HG02678 (cell line): ENCODE measurements at regions not wholly inside any gene's neighbourhood (a gene's known extent, or its start where the extent isn't known, plus 50 kb on each side); places are given as distances from the start of the nearest gene placed in this dataset.
A peak's percentile ranks its signal among the peaks of the same experiment; 100 is the strongest.
"Not testable (repeated sequence)": the region's sequence is repeated elsewhere in the genome, so short reads cannot be mapped to it uniquely, and the experiment has no call there.

Experiments used
- ATAC-seq: cut with Tn5 transposase; IDR thresholded peaks from one replicate; pipeline ENCODE4 v1.9.1; 2021; ENCODE audit warnings: mild to moderate bottlenecking, moderate library complexity; ENCODE audit not compliant: unreplicated experiment

- peak; percentile 45 for ATAC-seq
Observed at GRCh38 chr6:154921482-154921881, 73.6 kb upstream of the TIAM2 start.

GRCh38 chr6:154923199-154923869 lies 71.8 kb upstream of the TIAM2 start:
- no peak for ATAC-seq

- ATAC-seq, result no peak
Observed at GRCh38 chr6:154925130-154925529, 70.0 kb upstream of the TIAM2 start.

GRCh38 chr6:154926366-154926765 lies 68.7 kb upstream of the TIAM2 start:
- ATAC-seq, result no peak

- ATAC-seq, result peak; percentile 53
Observed at GRCh38 chr6:154928325-154928922, 66.7 kb upstream of the TIAM2 start.

GRCh38 chr6:154930451-154930851 lies 64.7 kb upstream of the TIAM2 start:
- ATAC-seq, result no peak

GRCh38 chr6:154931711-154932424 lies 63.2 kb upstream of the TIAM2 start:
- ATAC-seq, result no peak

- ATAC-seq, result no peak
Observed at GRCh38 chr6:154932515-154933027, 62.5 kb upstream of the TIAM2 start.

- no peak for ATAC-seq
Observed at GRCh38 chr6:154933181-154933827, 61.8 kb upstream of the TIAM2 start.

GRCh38 chr6:154937306-154938220 lies 57.6 kb upstream of the TIAM2 start:
- ATAC-seq, result no peak

- no peak for ATAC-seq
Observed at GRCh38 chr6:154938221-154938580, 56.9 kb upstream of the TIAM2 start.

GRCh38 chr6:154938727-154939285 lies 56.3 kb upstream of the TIAM2 start:
- not testable (repeated sequence) for ATAC-seq

- ATAC-seq, result no peak
Observed at GRCh38 chr6:154942770-154943169, 52.3 kb upstream of the TIAM2 start.

- ATAC-seq, result no peak
Observed at GRCh38 chr6:154945271-154945890, 49.7 kb upstream of the TIAM2 start.
